Uterus (tissue), 3 donors: ENCODE measurements at regions not wholly inside any gene's neighbourhood (a gene's known extent, or its start where the extent isn't known, plus 50 kb on each side); places are given as distances from the start of the nearest gene placed in this dataset.

Source experiments
- DNase-seq, 2 donors: peaks; one replicate each; pipeline ENCODE4 v3.0.0-alpha.2; 2019 to 2020
- H3K27ac ChIP-seq, 2 donors: fragments of 200-600 bp; sonication (generic); 1 replicate in 1 of 2; 2 replicates in 1 of 2; pipeline ENCODE4 v1.5.1; 2016 to 2018
- H3K27me3 ChIP-seq, 2 donors: fragments of 200-600 bp; sonication (generic); one replicate each; pipeline ENCODE4 v1.5.1; 2018 to 2019; ENCODE audit warnings: control low read depth in 1 of 2
- H3K36me3 ChIP-seq, 2 donors: fragments of 200-600 bp; sonication (generic); one replicate each; pipeline ENCODE4 v1.5.1; 2019; ENCODE audit warnings: control low read depth in 1 of 2
- H3K4me1 ChIP-seq, 2 donors: fragments of 200-600 bp; sonication (generic); one replicate each; pipeline ENCODE4 v1.5.1; 2018 to 2019; ENCODE audit warnings: control low read depth in 1 of 2
- H3K4me3 ChIP-seq, 2 donors: fragments of 200-600 bp; sonication (generic); 1 replicate in 1 of 2; 2 replicates in 1 of 2; pipeline ENCODE4 v1.5.1; 2018 to 2019; ENCODE audit warnings: mild to moderate bottlenecking in 1 of 2
- H3K9me3 ChIP-seq, 2 donors: fragments of 200-600 bp; sonication (generic); one replicate each; pipeline ENCODE4 v1.5.1; 2019; ENCODE audit warnings: control low read depth in 1 of 2
- POLR2A ChIP-seq, 2 donors: fragments of 450-650 bp; IDR thresholded peaks; one replicate each; pipeline ENCODE4 v1.6.1; 2016; ENCODE audit warnings: antibody characterized with exemption in 2 of 2, mild to moderate bottlenecking in 1 of 2, moderate library complexity in 1 of 2
- intact Hi-C: fragments of 100-400 bp; cut with DNase I; formaldehyde crosslinking; loops from one replicate; pipeline ENCODE4 v1.15.1; 2023; ENCODE audit warnings: low total_unique reads
- TF ChIP-seq, protein P1 (sequence below), 4 experiments: fragments of 200-600 bp in 2 of 4; fragments of 450-650 bp in 2 of 4; sonication (generic) in 2 of 4; IDR thresholded peaks; one replicate each; pipeline ENCODE4 v1.5.1; 2016 to 2019; ENCODE audit warnings: antibody characterized with exemption in 4 of 4, mild to moderate bottlenecking in 2 of 4, moderate library complexity in 1 of 4
- donor health status: DM: yes; HTN: yes; CAD: no.

DNA sequence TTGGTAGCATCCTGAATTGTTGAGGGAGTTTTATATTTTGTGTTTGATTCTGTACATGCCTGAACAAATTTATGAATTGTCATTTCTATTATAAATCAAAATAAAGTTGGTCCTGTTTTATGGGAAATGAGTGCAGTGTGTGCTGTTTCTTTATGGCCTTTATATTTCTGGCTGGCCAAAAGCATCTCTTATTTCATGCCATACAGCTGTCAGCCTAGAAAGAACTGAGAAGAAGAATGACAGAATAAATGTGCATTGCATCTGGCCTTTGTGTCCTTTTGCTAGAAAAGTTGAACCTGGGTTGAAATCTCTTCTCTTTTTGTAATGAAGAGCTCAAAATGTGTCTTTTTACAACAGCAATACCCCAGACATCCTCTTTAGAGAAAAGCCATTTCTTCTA lies 474.7 kb upstream of the LRATD1 start:
- H3K27me3 ChIP-seq: no peaks in the 10 kb centered on the region
- H3K4me3 ChIP-seq: no peak overlapping the region
- intact Hi-C loops: no loop called here
- no peak for DNase-seq
- no peak overlapping the region for H3K27ac ChIP-seq
- H3K36me3 ChIP-seq: no peaks in the 10 kb centered on the region
- H3K4me1 ChIP-seq: no peaks in the 10 kb centered on the region
- H3K9me3 ChIP-seq: no peaks in the 10 kb centered on the region
- TF ChIP-seq POLR2A (IDR thresholded peaks at IDR 0.05): no peak
- TF ChIP-seq, protein P1, sequence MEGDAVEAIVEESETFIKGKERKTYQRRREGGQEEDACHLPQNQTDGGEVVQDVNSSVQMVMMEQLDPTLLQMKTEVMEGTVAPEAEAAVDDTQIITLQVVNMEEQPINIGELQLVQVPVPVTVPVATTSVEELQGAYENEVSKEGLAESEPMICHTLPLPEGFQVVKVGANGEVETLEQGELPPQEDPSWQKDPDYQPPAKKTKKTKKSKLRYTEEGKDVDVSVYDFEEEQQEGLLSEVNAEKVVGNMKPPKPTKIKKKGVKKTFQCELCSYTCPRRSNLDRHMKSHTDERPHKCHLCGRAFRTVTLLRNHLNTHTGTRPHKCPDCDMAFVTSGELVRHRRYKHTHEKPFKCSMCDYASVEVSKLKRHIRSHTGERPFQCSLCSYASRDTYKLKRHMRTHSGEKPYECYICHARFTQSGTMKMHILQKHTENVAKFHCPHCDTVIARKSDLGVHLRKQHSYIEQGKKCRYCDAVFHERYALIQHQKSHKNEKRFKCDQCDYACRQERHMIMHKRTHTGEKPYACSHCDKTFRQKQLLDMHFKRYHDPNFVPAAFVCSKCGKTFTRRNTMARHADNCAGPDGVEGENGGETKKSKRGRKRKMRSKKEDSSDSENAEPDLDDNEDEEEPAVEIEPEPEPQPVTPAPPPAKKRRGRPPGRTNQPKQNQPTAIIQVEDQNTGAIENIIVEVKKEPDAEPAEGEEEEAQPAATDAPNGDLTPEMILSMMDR (IDR thresholded peaks at IDR 0.05): no peak

DNA sequence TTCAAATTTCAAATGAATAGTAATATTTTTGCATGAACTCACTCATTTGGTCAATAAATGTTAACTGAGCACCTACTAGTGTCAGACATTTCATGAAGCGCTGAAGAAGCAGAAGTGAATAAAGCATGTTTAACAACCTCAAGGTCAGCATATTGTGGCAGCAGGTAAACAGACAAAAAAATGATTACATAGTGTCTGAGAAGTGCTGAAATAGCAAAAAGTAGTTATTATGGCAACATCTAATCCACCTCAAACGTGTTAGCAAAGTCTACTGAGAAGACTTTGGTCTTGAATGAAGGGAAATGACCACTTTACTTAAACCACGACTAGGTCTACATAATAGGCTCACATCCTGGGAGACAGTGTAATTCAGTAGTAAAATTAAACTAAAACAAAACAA lies 452.2 kb upstream of the LRATD1 start:
- intact Hi-C loops: no loop called here
- Histone ChIP-seq H3K27me3 (no peaks in the 10 kb centered on the region), H3K4me3 (no peak overlapping the region), H3K27ac (no peak overlapping the region), H3K4me1 (no peaks in the 10 kb centered on the region), H3K36me3 (no peaks in the 10 kb centered on the region), H3K9me3 (no peaks in the 10 kb centered on the region)
- TF ChIP-seq, protein P1 (IDR thresholded peaks at IDR 0.05): no peak
- no peak for TF ChIP-seq POLR2A (IDR thresholded peaks at IDR 0.05)
- DNase-seq: no peak

DNA sequence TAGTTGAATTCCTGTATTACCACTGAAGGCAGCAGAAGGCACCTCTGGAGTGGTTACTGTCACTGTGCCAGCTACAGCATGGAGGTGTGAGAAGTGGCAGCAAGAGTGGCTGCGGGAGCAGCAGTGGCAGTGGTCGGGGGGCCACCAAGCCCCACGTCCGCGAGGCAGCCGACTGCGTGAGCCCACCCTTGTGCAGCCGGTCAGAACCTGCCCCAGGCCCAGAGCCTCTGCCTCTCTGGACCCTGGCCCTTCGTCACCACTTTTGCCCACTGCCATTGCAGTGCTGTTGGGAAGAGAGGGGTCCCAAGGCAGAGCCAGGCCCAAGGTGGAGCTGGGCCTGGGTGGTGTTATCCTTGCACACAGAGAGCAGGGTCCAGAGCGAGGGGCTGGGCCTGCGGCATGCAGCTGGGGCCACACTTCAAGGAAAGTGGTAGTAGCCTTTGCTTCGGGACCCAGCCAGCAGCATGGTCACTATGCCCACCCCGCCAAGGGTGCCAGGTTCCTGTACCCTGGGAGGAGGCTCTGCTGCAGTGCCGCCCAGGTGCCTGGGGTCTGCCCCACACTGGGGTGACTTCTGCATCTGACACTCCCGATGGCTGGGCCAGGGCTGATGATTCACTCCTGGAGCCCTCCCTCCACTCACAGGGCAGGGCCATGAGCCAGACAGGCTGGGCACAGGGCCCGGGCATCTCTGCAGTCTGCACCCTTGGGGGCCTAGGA lies 450.1 kb upstream of the LRATD1 start:
- intact Hi-C loops: no loop called here
- H3K4me1 ChIP-seq: no peaks in the 10 kb centered on the region
- H3K27ac ChIP-seq: no peak overlapping the region
- H3K27me3 ChIP-seq: no peaks in the 10 kb centered on the region
- no peak overlapping the region for H3K4me3 ChIP-seq
- TF ChIP-seq POLR2A (IDR thresholded peaks at IDR 0.05): no peak
- TF ChIP-seq, protein P1 (IDR thresholded peaks at IDR 0.05): no peak
- no peak for DNase-seq
- no peaks in the 10 kb centered on the region for H3K9me3 ChIP-seq
- no peaks in the 10 kb centered on the region for H3K36me3 ChIP-seq

DNA sequence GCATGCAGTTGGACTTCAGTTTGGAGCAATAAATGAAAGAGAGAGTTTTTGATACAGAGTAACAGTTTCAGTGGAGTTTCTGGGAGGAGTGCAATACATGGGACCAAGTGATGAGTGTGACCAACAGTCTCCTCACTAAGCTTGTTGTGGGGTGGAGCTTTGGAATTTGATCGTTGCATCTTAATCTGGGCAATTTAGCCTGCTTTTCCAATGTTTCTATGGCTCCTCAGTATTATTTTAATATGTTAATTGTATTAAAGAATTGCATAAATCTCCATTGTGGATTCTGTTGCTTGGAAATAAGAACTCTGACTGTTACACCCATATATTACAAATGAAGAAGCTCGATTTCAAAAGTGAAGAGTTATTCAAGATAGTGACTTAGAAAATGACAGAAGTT lies 446.6 kb upstream of the LRATD1 start:
- TF ChIP-seq, protein P1 (IDR thresholded peaks at IDR 0.05): no peak
- no peak for TF ChIP-seq POLR2A (IDR thresholded peaks at IDR 0.05)
- H3K27me3 ChIP-seq: no peaks in the 10 kb centered on the region
- intact Hi-C loops: no loop called here
- DNase-seq: no peak
- H3K4me3 ChIP-seq: no peak overlapping the region
- no peaks in the 10 kb centered on the region for H3K9me3 ChIP-seq
- H3K36me3 ChIP-seq: no peaks in the 10 kb centered on the region
- no peak overlapping the region for H3K27ac ChIP-seq
- no peaks in the 10 kb centered on the region for H3K4me1 ChIP-seq

DNA sequence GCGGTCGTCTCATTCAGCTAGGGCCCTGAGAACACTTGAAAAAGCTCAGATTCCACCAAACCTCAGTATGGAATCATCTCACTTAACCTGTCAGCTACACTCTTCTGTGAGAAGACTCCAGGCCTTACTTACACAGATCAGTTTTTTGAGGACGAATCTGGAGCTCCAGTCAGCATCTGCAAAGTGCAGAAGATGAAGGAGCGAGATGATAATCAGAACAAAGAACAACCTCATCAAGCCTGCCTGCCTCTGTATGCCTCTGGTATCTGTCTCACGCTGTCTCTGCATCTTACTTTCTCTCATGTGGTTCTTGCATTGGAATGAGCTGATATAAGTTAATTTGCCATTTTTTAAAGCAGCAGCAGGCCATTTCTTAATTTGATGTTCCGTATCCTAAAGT lies 444.1 kb upstream of the LRATD1 start:
- Histone ChIP-seq H3K9me3 (no peaks in the 10 kb centered on the region), H3K27me3 (no peaks in the 10 kb centered on the region), H3K4me3 (no peak overlapping the region), H3K36me3 (no peaks in the 10 kb centered on the region), H3K4me1 (no peaks in the 10 kb centered on the region), H3K27ac (no peak overlapping the region)
- no peak for DNase-seq
- TF ChIP-seq, protein P1 (IDR thresholded peaks at IDR 0.05): no peak
- no peak for TF ChIP-seq POLR2A (IDR thresholded peaks at IDR 0.05)
- intact Hi-C loops: no loop called here
